NT2/D1 (cell line): ENCODE measurements at regions not wholly inside any gene's neighbourhood (a gene's known extent, or its start where the extent isn't known, plus 50 kb on each side); places are given as distances from the start of the nearest gene placed in this dataset.

ENCODE experiments used
- YY1 ChIP-seq: IDR thresholded peaks from 2 replicates; pipeline ENCODE4 v1.6.1; 2011; ENCODE audit not compliant: insufficient read length, insufficient read depth
- ZNF274 ChIP-seq: IDR thresholded peaks from 2 replicates; pipeline ENCODE4 v1.6.1; 2011; ENCODE audit warnings: mild to moderate bottlenecking, low read depth, low read length

GRCh38 chr9:80763536-80763935 is 925.8 kb downstream of the TLE1 start:
- TF ChIP-seq ZNF274 (no peak), YY1 (no peak)
